HepG2 (cell line): ENCODE measurements at regions not wholly inside any gene's neighbourhood (a gene's known extent, or its start where the extent isn't known, plus 50 kb on each side); places are given as distances from the start of the nearest gene placed in this dataset.

Source experiments
- BCL6 ChIP-seq: IDR thresholded peaks from 2 replicates; pipeline ENCODE4 v1.6.1; 2016; ENCODE audit warnings: missing genetic modification reagents, missing compliant biosample characterization
- CEBPB ChIP-seq: IDR thresholded peaks from 2 replicates; pipeline ENCODE4 v1.6.1; 2011; ENCODE audit warnings: low read depth, low read length, improper control_type of control experiment, borderline replicate concordance
- FLYWCH1 ChIP-seq: sonication (generic); formaldehyde crosslinking; IDR thresholded peaks from 2 replicates; pipeline ENCODE4 v1.8.1; 2023; ENCODE audit warnings: mild to moderate bottlenecking, missing genetic modification reagents
- JUNB ChIP-seq: sonication (generic); formaldehyde crosslinking; IDR thresholded peaks from 2 replicates; pipeline ENCODE4 v1.8.0; 2022; ENCODE audit warnings: missing genetic modification reagents, mild to moderate bottlenecking, borderline replicate concordance
- NR2F6 ChIP-seq, 2 experiments: IDR thresholded peaks; 2 replicates each; pipeline ENCODE4 v1.6.1; 2016; ENCODE audit warnings: antibody characterized with exemption in 1 of 2, mild to moderate bottlenecking in 1 of 2
- POLR2A ChIP-seq, 2 experiments: IDR thresholded peaks; 2 replicates each; pipeline ENCODE4 v1.6.1; 2011; ENCODE audit warnings: low read depth in 2 of 2, low read length in 2 of 2, mild to moderate bottlenecking in 1 of 2, moderate library complexity in 1 of 2; ENCODE audit not compliant: insufficient read depth in 1 of 2
- RBM22 ChIP-seq: fragments of 200-400 bp; formaldehyde crosslinking; optimal IDR thresholded peaks from 2 replicates; pipeline ENCODE3; 2017; ENCODE audit warnings: mild to moderate bottlenecking, low read length, moderate library complexity
- REXO4 ChIP-seq: sonication (generic); formaldehyde crosslinking; IDR thresholded peaks from 2 replicates; pipeline ENCODE4 v1.8.0; 2022; ENCODE audit warnings: missing genetic modification reagents, mild to moderate bottlenecking, borderline replicate concordance
- SETDB1 ChIP-seq: sonication (generic); formaldehyde crosslinking; IDR thresholded peaks from 2 replicates; pipeline ENCODE4 v1.5.1; 2020; ENCODE audit warnings: missing genetic modification reagents, mild to moderate bottlenecking, borderline replicate concordance
- TSC22D2 ChIP-seq: sonication (generic); formaldehyde crosslinking; IDR thresholded peaks from 2 replicates; pipeline ENCODE4 v1.5.1; 2020; ENCODE audit warnings: missing genetic modification reagents, mild to moderate bottlenecking, borderline replicate concordance
- ZNF510 ChIP-seq: sonication (generic); formaldehyde crosslinking; IDR thresholded peaks from 2 replicates; pipeline ENCODE4 v1.4.0; 2020; ENCODE audit warnings: low read depth, mild to moderate bottlenecking, missing genetic modification reagents
- TF ChIP-seq, protein P1 (sequence below): sonication (generic); formaldehyde crosslinking; IDR thresholded peaks from 2 replicates; pipeline ENCODE4 v1.4.0; 2020; ENCODE audit warnings: missing genetic modification reagents
- TF ChIP-seq, protein P2 (sequence below): sonication (generic); formaldehyde crosslinking; IDR thresholded peaks from 2 replicates; pipeline ENCODE4 v1.5.0; 2020; ENCODE audit warnings: mild to moderate bottlenecking, missing genetic modification reagents, moderate library complexity

DNA sequence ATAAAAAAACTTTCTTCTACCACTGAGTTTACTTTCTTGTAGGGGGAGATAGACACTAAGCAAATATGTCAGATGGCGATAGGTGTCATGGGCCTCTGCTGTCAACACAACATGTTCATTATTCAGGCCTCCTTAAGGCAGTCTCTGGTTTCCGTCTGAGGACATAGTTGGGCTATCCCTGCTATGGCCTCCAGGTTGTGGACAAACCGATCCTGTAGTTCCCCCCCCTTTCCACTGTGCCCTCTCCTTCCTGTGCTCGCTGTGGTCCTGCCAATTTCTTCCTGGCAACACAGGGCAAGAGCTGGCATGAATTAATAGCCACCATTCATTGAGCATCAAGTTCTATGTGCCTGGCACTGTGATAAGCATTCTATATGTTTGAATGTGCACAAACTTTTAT, 81.0 kb upstream of the HS3ST2 start:
- TF ChIP-seq BCL6 (CRISPR knock-in tag) (no peak), TSC22D2 (CRISPR knock-in tag) (no peak), REXO4 (CRISPR knock-in tag) (no peak), RBM22 (no peak), FLYWCH1 (CRISPR knock-in tag) (no peak), JUNB (no peak), ZNF510 (no peak), POLR2A (IDR thresholded peaks at IDR 0.05; ENCODE audit: insufficient read depth in 1 of 2, low read depth in 2 of 2, low read length in 2 of 2) (no peak), SETDB1 (CRISPR knock-in tag) (no peak), CEBPB (no peak), NR2F6 (IDR thresholded peaks at IDR 0.05) (no peak), NR2F6 (CRISPR knock-in tag; IDR thresholded peaks at IDR 0.05) (no peak)
- TF ChIP-seq, protein P1, sequence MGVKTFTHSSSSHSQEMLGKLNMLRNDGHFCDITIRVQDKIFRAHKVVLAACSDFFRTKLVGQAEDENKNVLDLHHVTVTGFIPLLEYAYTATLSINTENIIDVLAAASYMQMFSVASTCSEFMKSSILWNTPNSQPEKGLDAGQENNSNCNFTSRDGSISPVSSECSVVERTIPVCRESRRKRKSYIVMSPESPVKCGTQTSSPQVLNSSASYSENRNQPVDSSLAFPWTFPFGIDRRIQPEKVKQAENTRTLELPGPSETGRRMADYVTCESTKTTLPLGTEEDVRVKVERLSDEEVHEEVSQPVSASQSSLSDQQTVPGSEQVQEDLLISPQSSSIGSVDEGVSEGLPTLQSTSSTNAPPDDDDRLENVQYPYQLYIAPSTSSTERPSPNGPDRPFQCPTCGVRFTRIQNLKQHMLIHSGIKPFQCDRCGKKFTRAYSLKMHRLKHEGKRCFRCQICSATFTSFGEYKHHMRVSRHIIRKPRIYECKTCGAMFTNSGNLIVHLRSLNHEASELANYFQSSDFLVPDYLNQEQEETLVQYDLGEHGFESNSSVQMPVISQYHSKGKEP (CRISPR knock-in tag), result no peak
- TF ChIP-seq, protein P2, sequence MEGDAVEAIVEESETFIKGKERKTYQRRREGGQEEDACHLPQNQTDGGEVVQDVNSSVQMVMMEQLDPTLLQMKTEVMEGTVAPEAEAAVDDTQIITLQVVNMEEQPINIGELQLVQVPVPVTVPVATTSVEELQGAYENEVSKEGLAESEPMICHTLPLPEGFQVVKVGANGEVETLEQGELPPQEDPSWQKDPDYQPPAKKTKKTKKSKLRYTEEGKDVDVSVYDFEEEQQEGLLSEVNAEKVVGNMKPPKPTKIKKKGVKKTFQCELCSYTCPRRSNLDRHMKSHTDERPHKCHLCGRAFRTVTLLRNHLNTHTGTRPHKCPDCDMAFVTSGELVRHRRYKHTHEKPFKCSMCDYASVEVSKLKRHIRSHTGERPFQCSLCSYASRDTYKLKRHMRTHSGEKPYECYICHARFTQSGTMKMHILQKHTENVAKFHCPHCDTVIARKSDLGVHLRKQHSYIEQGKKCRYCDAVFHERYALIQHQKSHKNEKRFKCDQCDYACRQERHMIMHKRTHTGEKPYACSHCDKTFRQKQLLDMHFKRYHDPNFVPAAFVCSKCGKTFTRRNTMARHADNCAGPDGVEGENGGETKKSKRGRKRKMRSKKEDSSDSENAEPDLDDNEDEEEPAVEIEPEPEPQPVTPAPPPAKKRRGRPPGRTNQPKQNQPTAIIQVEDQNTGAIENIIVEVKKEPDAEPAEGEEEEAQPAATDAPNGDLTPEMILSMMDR, result no peak
